Suprapubic skin (tissue), 4 donors: ENCODE measurements at regions not wholly inside any gene's neighbourhood (a gene's known extent, or its start where the extent isn't known, plus 50 kb on each side); places are given as distances from the start of the nearest gene placed in this dataset.

Source experiments
- POLR2A ChIP-seq, 2 donors: fragments of 450-650 bp; IDR thresholded peaks; one replicate each; pipeline ENCODE4 v1.6.1; 2017; ENCODE audit warnings: antibody characterized with exemption in 2 of 2, mild to moderate bottlenecking in 2 of 2, moderate library complexity in 2 of 2
- POLR2AphosphoS5 ChIP-seq, 3 donors: sonication (generic); formaldehyde crosslinking; IDR thresholded peaks; one replicate each; pipeline ENCODE4 v1.6.1; 2017; ENCODE audit warnings: antibody characterized with exemption in 3 of 3
- TF ChIP-seq, protein P1 (sequence below), 2 donors: fragments of 200-600 bp in 1 of 2; fragments of 450-650 bp in 1 of 2; sonication (generic) in 1 of 2; IDR thresholded peaks; one replicate each; pipeline ENCODE4 v1.5.1; 2016 to 2019; ENCODE audit warnings: antibody characterized with exemption in 2 of 2, mild to moderate bottlenecking in 1 of 2, moderate library complexity in 1 of 2

- TF ChIP-seq, protein P1, sequence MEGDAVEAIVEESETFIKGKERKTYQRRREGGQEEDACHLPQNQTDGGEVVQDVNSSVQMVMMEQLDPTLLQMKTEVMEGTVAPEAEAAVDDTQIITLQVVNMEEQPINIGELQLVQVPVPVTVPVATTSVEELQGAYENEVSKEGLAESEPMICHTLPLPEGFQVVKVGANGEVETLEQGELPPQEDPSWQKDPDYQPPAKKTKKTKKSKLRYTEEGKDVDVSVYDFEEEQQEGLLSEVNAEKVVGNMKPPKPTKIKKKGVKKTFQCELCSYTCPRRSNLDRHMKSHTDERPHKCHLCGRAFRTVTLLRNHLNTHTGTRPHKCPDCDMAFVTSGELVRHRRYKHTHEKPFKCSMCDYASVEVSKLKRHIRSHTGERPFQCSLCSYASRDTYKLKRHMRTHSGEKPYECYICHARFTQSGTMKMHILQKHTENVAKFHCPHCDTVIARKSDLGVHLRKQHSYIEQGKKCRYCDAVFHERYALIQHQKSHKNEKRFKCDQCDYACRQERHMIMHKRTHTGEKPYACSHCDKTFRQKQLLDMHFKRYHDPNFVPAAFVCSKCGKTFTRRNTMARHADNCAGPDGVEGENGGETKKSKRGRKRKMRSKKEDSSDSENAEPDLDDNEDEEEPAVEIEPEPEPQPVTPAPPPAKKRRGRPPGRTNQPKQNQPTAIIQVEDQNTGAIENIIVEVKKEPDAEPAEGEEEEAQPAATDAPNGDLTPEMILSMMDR (IDR thresholded peaks at IDR 0.05): no peak
- TF ChIP-seq POLR2AphosphoS5 (IDR thresholded peaks at IDR 0.05): no peak
- no peak for TF ChIP-seq POLR2A (IDR thresholded peaks at IDR 0.05)
Measured at GRCh38 chr6:137304020-137304780, 85.0 kb upstream of the IFNGR1 start.
